ENCODE measurements at regions not wholly inside any gene's neighbourhood (a gene's known extent, or its start where the extent isn't known, plus 50 kb on each side); places are given as distances from the start of the nearest gene placed in this dataset.

DNA sequence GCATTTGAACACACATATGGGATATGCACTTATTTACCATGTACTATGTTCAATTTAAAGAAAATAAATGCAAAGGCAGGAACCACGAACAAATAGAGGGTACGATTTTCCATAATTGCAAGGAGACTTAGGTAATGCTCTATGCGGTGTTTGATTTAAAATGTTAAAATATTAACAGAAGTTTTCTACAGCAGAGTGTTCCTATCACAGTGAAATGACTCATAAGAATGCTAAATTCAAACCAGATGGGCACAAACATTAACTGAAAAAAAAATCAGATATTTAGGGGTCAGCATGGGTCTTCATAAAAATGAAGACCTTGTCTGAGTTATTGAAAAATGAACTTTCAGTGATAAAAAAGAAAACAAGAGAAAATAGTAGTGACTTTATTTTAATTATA is 65.4 kb downstream of the LLPH start:
- TF ChIP-seq POLR2A (IDR thresholded peaks at IDR 0.05; ENCODE audit: low read length) (no peak), GATA1 (IDR thresholded peaks at IDR 0.05; ENCODE audit: low read depth, low read length) (no peak)

All from erythroblast (primary cell).